WTC11 (cell line): ENCODE measurements at regions not wholly inside any gene's neighbourhood (a gene's known extent, or its start where the extent isn't known, plus 50 kb on each side); places are given as distances from the start of the nearest gene placed in this dataset.

ENCODE experiments used
- ATAC-seq: fragments of 200-7000 bp; cut with Tn5 transposase; 2 replicates; pipeline ENCODE4 v1.10.0; 2021; ENCODE audit warnings: mild to moderate bottlenecking, moderate library complexity
- CTCF ChIA-PET: fragments of 300-600 bp; sonication (Branson Sonifier 250); formaldehyde crosslinking; loops from one replicate; lab custom pipeline; 2021; ENCODE audit warnings: antibody characterized with exemption; lab: Charles Lee
- POLR2A ChIA-PET: fragments of 350-600 bp; sonication (Branson Sonifier 250); formaldehyde crosslinking; loops from one replicate; lab custom pipeline; 2021; ENCODE audit warnings: antibody characterized with exemption; lab: Charles Lee
- DNase-seq: peaks from one replicate; pipeline ENCODE4 v3.0.0; 2021; ENCODE audit warnings: low spot score
- H3K27ac Mint-ChIP-seq: 2 replicates; pipeline ENCODE4 v1.8.0; 2021; ENCODE audit warnings: mixed read lengths
- H3K27me3 Mint-ChIP-seq: 2 replicates; pipeline ENCODE4 v1.8.0; 2021; ENCODE audit warnings: low read depth, mild to moderate bottlenecking, moderate library complexity, mixed read lengths
- H3K36me3 Mint-ChIP-seq: 2 replicates; pipeline ENCODE4 v1.8.0; 2021; ENCODE audit warnings: mixed read lengths
- H3K4me1 Mint-ChIP-seq: 2 replicates; pipeline ENCODE4 v1.8.0; 2022; ENCODE audit warnings: mixed read lengths
- H3K4me3 Mint-ChIP-seq: 2 replicates; pipeline ENCODE4 v1.8.0; 2021; ENCODE audit warnings: mild to moderate bottlenecking, moderate library complexity, mixed read lengths
- H3K9me3 Mint-ChIP-seq: 2 replicates; pipeline ENCODE4 v1.8.0; 2021; ENCODE audit warnings: mixed read lengths
- GTF2I ChIP-seq: fragments of 250-450 bp; sonication (Bioruptor Pico); conservative IDR thresholded peaks from 2 replicates; pipeline ENCODE4 v1.4.0; 2021; ENCODE audit warnings: mild to moderate bottlenecking
- JAZF1 ChIP-seq: fragments of 250-450 bp; sonication (Bioruptor Pico); IDR thresholded peaks from 2 replicates; pipeline ENCODE4 v1.9.0; 2021; ENCODE audit warnings: moderate library complexity, mild to moderate bottlenecking, inconsistent platforms
- NR2C2 ChIP-seq: sonication (generic); formaldehyde crosslinking; IDR thresholded peaks from 2 replicates; pipeline ENCODE4 v1.8.0; 2022; ENCODE audit warnings: mild to moderate bottlenecking, missing genetic modification reagents
- TP53 ChIP-seq: sonication (generic); formaldehyde crosslinking; IDR thresholded peaks from 2 replicates; pipeline ENCODE4 v1.8.1; 2023; ENCODE audit warnings: mild to moderate bottlenecking, missing genetic modification reagents
- USF1 ChIP-seq: sonication (generic); formaldehyde crosslinking; IDR thresholded peaks from 2 replicates; pipeline ENCODE4 v1.8.0; 2022; ENCODE audit warnings: mild to moderate bottlenecking, missing genetic modification reagents
- ZBTB43 ChIP-seq: sonication (generic); formaldehyde crosslinking; IDR thresholded peaks from 2 replicates; pipeline ENCODE4 v1.8.1; 2023; ENCODE audit warnings: mild to moderate bottlenecking, missing genetic modification reagents
- ZNF121 ChIP-seq: sonication (generic); formaldehyde crosslinking; IDR thresholded peaks from 2 replicates; pipeline ENCODE4 v1.8.0; 2023; ENCODE audit warnings: missing genetic modification reagents
- ZNF416 ChIP-seq: fragments of 250-450 bp; sonication (Bioruptor Pico); IDR thresholded peaks from 2 replicates; pipeline ENCODE4 v1.9.0; 2021; ENCODE audit warnings: mild to moderate bottlenecking, inconsistent platforms
- ZNF423 ChIP-seq: fragments of 250-450 bp; sonication (Bioruptor Pico); IDR thresholded peaks from 2 replicates; pipeline ENCODE4 v2.1.2; 2022; ENCODE audit warnings: mild to moderate bottlenecking, moderate library complexity
- ZSCAN18 ChIP-seq: fragments of 250-450 bp; sonication (Bioruptor Pico); IDR thresholded peaks from 2 replicates; pipeline ENCODE4 v2.1.2; 2022; ENCODE audit warnings: mild to moderate bottlenecking, moderate library complexity
- TF ChIP-seq, protein P1 (sequence below): sonication (generic); formaldehyde crosslinking; conservative IDR thresholded peaks from 2 replicates; pipeline ENCODE4 v1.8.1; 2023; ENCODE audit warnings: mild to moderate bottlenecking, low read depth, missing genetic modification reagents, moderate library complexity
- TF ChIP-seq, protein P2 (sequence below): sonication (generic); formaldehyde crosslinking; IDR thresholded peaks from 2 replicates; pipeline ENCODE4 v1.8.0; 2022; ENCODE audit warnings: mild to moderate bottlenecking, missing genetic modification reagents
- TF ChIP-seq, protein P3 (sequence below): sonication (generic); formaldehyde crosslinking; IDR thresholded peaks from 2 replicates; pipeline ENCODE4 v1.8.0; 2023; ENCODE audit warnings: mild to moderate bottlenecking, missing genetic modification reagents
- TF ChIP-seq, protein P4 (sequence below): sonication (generic); formaldehyde crosslinking; conservative IDR thresholded peaks from 2 replicates; pipeline ENCODE4 v1.8.1; 2022; ENCODE audit warnings: mild to moderate bottlenecking, missing genetic modification reagents
- TF ChIP-seq, protein P5 (sequence below): fragments of 250-450 bp; sonication (Bioruptor Pico); IDR thresholded peaks from 2 replicates; pipeline ENCODE4 v1.9.0; 2021; ENCODE audit warnings: moderate library complexity, mild to moderate bottlenecking, inconsistent platforms, borderline replicate concordance

DNA sequence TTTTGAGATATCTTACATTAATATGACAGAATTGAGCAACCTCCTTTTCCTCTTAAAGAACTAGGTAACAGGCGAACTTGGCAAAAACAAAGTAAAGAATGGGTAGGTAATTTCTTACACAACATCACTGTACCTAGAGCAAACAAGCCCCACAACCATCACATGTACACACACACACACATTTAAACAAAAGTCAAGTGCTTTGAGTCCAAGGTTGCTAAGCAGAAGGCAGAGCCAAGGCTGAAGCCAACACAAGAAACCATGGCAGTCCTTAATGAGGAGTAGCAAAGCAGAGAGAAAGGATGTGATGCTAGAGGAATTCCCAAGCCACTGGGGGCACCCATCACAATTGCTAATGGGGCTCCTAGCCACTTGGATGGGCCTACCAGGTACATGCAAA lies 164.1 kb downstream of the PAX3 start:
- POLR2A ChIA-PET: no interaction called here
- Mint-ChIP-seq H3K36me3 (no peaks in the 10 kb centered on the region), H3K4me1 (peaks cover 4% of the 10 kb centered on the region; the same call in 1 of the 2 replicates), H3K27me3 (peaks cover 3% of the 10 kb centered on the region), H3K9me3 (no peaks in the 10 kb centered on the region), H3K27ac (no peak overlapping the region), H3K4me3 (no peak overlapping the region)
- DNase-seq: no peak
- CTCF ChIA-PET: no interaction called here
- TF ChIP-seq, protein P1, sequence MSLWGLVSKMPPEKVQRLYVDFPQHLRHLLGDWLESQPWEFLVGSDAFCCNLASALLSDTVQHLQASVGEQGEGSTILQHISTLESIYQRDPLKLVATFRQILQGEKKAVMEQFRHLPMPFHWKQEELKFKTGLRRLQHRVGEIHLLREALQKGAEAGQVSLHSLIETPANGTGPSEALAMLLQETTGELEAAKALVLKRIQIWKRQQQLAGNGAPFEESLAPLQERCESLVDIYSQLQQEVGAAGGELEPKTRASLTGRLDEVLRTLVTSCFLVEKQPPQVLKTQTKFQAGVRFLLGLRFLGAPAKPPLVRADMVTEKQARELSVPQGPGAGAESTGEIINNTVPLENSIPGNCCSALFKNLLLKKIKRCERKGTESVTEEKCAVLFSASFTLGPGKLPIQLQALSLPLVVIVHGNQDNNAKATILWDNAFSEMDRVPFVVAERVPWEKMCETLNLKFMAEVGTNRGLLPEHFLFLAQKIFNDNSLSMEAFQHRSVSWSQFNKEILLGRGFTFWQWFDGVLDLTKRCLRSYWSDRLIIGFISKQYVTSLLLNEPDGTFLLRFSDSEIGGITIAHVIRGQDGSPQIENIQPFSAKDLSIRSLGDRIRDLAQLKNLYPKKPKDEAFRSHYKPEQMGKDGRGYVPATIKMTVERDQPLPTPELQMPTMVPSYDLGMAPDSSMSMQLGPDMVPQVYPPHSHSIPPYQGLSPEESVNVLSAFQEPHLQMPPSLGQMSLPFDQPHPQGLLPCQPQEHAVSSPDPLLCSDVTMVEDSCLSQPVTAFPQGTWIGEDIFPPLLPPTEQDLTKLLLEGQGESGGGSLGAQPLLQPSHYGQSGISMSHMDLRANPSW (CRISPR knock-in tag): no peak
- TF ChIP-seq NR2C2 (no peak), ZNF121 (no peak), ZBTB43 (no peak)
- TF ChIP-seq, protein P2, sequence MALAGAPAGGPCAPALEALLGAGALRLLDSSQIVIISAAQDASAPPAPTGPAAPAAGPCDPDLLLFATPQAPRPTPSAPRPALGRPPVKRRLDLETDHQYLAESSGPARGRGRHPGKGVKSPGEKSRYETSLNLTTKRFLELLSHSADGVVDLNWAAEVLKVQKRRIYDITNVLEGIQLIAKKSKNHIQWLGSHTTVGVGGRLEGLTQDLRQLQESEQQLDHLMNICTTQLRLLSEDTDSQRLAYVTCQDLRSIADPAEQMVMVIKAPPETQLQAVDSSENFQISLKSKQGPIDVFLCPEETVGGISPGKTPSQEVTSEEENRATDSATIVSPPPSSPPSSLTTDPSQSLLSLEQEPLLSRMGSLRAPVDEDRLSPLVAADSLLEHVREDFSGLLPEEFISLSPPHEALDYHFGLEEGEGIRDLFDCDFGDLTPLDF: no peak
- TF ChIP-seq, protein P3, sequence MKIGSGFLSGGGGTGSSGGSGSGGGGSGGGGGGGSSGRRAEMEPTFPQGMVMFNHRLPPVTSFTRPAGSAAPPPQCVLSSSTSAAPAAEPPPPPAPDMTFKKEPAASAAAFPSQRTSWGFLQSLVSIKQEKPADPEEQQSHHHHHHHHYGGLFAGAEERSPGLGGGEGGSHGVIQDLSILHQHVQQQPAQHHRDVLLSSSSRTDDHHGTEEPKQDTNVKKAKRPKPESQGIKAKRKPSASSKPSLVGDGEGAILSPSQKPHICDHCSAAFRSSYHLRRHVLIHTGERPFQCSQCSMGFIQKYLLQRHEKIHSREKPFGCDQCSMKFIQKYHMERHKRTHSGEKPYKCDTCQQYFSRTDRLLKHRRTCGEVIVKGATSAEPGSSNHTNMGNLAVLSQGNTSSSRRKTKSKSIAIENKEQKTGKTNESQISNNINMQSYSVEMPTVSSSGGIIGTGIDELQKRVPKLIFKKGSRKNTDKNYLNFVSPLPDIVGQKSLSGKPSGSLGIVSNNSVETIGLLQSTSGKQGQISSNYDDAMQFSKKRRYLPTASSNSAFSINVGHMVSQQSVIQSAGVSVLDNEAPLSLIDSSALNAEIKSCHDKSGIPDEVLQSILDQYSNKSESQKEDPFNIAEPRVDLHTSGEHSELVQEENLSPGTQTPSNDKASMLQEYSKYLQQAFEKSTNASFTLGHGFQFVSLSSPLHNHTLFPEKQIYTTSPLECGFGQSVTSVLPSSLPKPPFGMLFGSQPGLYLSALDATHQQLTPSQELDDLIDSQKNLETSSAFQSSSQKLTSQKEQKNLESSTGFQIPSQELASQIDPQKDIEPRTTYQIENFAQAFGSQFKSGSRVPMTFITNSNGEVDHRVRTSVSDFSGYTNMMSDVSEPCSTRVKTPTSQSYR (CRISPR knock-in tag): no peak
- TF ChIP-seq, protein P4, sequence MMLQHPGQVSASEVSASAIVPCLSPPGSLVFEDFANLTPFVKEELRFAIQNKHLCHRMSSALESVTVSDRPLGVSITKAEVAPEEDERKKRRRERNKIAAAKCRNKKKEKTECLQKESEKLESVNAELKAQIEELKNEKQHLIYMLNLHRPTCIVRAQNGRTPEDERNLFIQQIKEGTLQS: no peak
- peak; percentile 63 for ATAC-seq

- no peak for DNase-seq
- H3K4me1 Mint-ChIP-seq: peaks cover 4% of the 10 kb centered on the region; the same call in 1 of the 2 replicates
- no peak overlapping the region for H3K4me3 Mint-ChIP-seq
- H3K36me3 Mint-ChIP-seq: no peaks in the 10 kb centered on the region
- POLR2A ChIA-PET: no interaction called here
- H3K27me3 Mint-ChIP-seq: peaks cover 3% of the 10 kb centered on the region
- H3K9me3 Mint-ChIP-seq: no peaks in the 10 kb centered on the region
- ATAC-seq: no peak
- H3K27ac Mint-ChIP-seq: no peak overlapping the region
- CTCF ChIA-PET: no interaction called here
- TF ChIP-seq USF1: no peak
- TF ChIP-seq JAZF1 (CRISPR knock-in tag): no peak
- no peak for TF ChIP-seq TP53 (CRISPR knock-in tag)
- TF ChIP-seq ZNF423 (CRISPR knock-in tag): no peak
- no peak for TF ChIP-seq GTF2I (CRISPR knock-in tag)
- TF ChIP-seq, protein P5, sequence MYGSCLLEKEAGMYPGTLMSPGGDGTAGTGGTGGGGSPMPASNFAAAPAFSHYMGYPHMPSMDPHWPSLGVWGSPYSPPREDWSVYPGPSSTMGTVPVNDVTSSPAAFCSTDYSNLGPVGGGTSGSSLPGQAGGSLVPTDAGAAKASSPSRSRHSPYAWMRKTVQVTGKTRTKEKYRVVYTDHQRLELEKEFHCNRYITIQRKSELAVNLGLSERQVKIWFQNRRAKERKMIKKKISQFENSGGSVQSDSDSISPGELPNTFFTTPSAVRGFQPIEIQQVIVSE (CRISPR knock-in tag): no peak
- TF ChIP-seq ZSCAN18 (CRISPR knock-in tag): no peak
- TF ChIP-seq ZNF416 (CRISPR knock-in tag): no peak
Observed at GRCh38 chr2:222133897-222134296, 164.9 kb downstream of the PAX3 start.
